CD4-positive, alpha-beta T cell treated with Interleukin-4 for 4 hours (primary cell): ENCODE measurements at regions not wholly inside any gene's neighbourhood (a gene's known extent, or its start where the extent isn't known, plus 50 kb on each side); places are given as distances from the start of the nearest gene placed in this dataset.

Experiments
- DNase-seq: peaks from one replicate; pipeline ENCODE4 v3.0.0-alpha.2; 2020

GRCh38 chr11:69395287-69395686 lies 86.2 kb upstream of the LINC01488 start:
- no peak for DNase-seq

GRCh38 chr11:69396051-69396947 lies 85.2 kb upstream of the LINC01488 start:
- no peak for DNase-seq

GRCh38 chr11:69396948-69397307 lies 84.5 kb upstream of the LINC01488 start:
- no peak for DNase-seq

GRCh38 chr11:69397732-69398131 lies 83.7 kb upstream of the LINC01488 start:
- no peak for DNase-seq

GRCh38 chr11:69398529-69399492 lies 82.7 kb upstream of the LINC01488 start:
- no peak for DNase-seq

- no peak for DNase-seq
Measured at GRCh38 chr11:69400140-69400539, 81.3 kb upstream of the LINC01488 start.

GRCh38 chr11:69400771-69401590 lies 80.5 kb upstream of the LINC01488 start:
- DNase-seq, result no peak

- no peak for DNase-seq
Measured at GRCh38 chr11:69401715-69402114, 79.7 kb upstream of the LINC01488 start.

GRCh38 chr11:69402251-69402887 lies 79.1 kb upstream of the LINC01488 start:
- no peak for DNase-seq

GRCh38 chr11:69403556-69404215 lies 77.8 kb upstream of the LINC01488 start:
- DNase-seq, result no peak

- no peak for DNase-seq
Measured at GRCh38 chr11:69406060-69406459, 75.4 kb upstream of the LINC01488 start.

GRCh38 chr11:69409812-69410645 lies 71.4 kb upstream of the LINC01488 start:
- DNase-seq, result no peak

GRCh38 chr11:69411257-69411924 lies 70.1 kb upstream of the LINC01488 start:
- no peak for DNase-seq

GRCh38 chr11:69413015-69413801 lies 68.3 kb upstream of the LINC01488 start:
- DNase-seq, result no peak

GRCh38 chr11:69413993-69414392 lies 67.5 kb upstream of the LINC01488 start:
- no peak for DNase-seq

GRCh38 chr11:69414773-69415187 lies 66.7 kb upstream of the LINC01488 start:
- DNase-seq, result no peak

- DNase-seq, result no peak
Measured at GRCh38 chr11:69415411-69416142, 65.9 kb upstream of the LINC01488 start.

- DNase-seq, result no peak
Measured at GRCh38 chr11:69416143-69416515, 65.3 kb upstream of the LINC01488 start.
